Right atrium auricular region (tissue), 2 donors: ENCODE measurements at regions not wholly inside any gene's neighbourhood (a gene's known extent, or its start where the extent isn't known, plus 50 kb on each side); places are given as distances from the start of the nearest gene placed in this dataset.

Source experiments
- DNase-seq: peaks from one replicate; pipeline ENCODE4 v3.0.0-alpha.2; 2019; ENCODE audit warnings: low spot score
- H3K27ac ChIP-seq, 2 donors: fragments of 200-600 bp; sonication (generic); 1 replicate in 1 of 2; 2 replicates in 1 of 2; pipeline ENCODE4 v1.5.1; 2016 to 2019
- H3K27me3 ChIP-seq, 2 donors: fragments of 200-600 bp; sonication (generic); one replicate each; pipeline versions ENCODE4 v1.5.1 to v1.6.0; 2017 to 2019
- H3K36me3 ChIP-seq: fragments of 200-600 bp; sonication (generic); one replicate; pipeline ENCODE4 v1.5.1; 2016
- H3K4me1 ChIP-seq, 2 donors: fragments of 200-600 bp; sonication (generic); one replicate each; pipeline versions ENCODE4 v1.5.1 to v1.6.0; 2017 to 2019
- H3K4me3 ChIP-seq, 2 donors: fragments of 200-600 bp; sonication (generic); 1 replicate in 1 of 2; 2 replicates in 1 of 2; pipeline ENCODE4 v1.5.1; 2017 to 2019; ENCODE audit warnings: mild to moderate bottlenecking in 1 of 2, moderate library complexity in 1 of 2
- H3K9me3 ChIP-seq, 2 donors: fragments of 200-600 bp; sonication (generic); one replicate each; pipeline ENCODE4 v1.5.1; 2019
- TF ChIP-seq, protein P1 (sequence below), 2 donors: fragments of 200-600 bp; sonication (generic); IDR thresholded peaks; one replicate each; pipeline ENCODE4 v1.5.1; 2019; ENCODE audit warnings: antibody characterized with exemption in 2 of 2

DNA sequence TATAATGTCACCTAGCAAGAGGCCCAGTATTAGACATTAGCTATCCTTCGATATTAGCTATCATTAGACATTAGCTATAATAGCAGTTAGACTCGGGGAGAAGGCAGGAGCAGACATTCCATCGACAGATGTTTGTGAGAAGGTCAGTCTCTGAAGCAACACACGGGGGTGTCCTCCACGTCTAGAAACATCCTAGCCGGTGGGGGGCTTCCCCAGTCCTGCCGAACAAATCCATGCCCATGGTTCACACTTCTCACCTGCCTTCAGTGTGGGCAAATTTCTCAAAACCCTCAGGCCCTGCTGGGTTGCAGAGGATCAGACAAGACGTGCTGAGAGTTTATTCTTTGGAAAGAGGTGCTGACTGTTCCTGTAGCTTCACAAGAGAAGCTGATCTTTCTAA is 151.1 kb downstream of the IRF8 start:
- DNase-seq = no peak

DNA sequence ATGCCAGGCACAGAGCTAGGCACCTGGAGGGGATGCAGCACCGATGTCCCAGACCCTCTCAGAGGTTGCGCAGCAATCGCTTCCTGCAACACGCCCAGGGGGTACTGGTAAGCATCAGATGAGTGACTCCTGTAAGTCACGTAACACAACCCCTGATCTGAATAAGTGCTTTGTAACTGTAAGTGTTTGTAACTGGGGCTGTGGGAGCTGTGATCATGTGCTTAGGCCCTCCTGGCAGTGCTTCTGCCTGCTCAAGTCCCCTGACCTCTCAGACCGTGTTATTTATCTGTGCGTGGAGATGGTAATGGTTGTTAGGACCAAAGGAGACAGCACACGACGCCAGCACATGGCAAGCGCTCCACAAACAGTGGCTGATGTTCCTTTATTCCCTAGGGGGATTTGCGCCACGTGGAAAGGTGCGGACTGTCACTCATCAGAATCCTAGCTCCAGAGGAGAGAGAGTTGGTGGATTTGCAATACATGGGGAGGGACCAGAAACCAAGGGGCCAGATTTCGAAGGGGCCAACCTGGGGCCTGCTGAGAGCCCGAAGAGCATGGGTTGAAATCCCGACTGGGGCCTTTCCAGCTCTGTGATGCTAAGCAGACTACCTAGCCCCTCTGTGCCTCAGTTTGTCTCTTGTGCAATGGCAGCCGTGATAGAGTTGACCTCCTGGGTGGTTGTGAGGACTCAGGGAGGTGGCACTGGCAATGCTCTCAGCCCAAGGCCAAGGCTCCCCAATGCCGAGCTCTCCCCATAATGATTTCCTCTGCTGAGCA is 151.8 kb downstream of the IRF8 start:
- Histone ChIP-seq H3K36me3 (no peaks in the 10 kb centered on the region), H3K4me1 (no peaks in the 10 kb centered on the region), H3K27me3 (no peaks in the 10 kb centered on the region), H3K9me3 (no peaks in the 10 kb centered on the region), H3K4me3 (no peak overlapping the region), H3K27ac (no peak overlapping the region)
- TF ChIP-seq, protein P1, sequence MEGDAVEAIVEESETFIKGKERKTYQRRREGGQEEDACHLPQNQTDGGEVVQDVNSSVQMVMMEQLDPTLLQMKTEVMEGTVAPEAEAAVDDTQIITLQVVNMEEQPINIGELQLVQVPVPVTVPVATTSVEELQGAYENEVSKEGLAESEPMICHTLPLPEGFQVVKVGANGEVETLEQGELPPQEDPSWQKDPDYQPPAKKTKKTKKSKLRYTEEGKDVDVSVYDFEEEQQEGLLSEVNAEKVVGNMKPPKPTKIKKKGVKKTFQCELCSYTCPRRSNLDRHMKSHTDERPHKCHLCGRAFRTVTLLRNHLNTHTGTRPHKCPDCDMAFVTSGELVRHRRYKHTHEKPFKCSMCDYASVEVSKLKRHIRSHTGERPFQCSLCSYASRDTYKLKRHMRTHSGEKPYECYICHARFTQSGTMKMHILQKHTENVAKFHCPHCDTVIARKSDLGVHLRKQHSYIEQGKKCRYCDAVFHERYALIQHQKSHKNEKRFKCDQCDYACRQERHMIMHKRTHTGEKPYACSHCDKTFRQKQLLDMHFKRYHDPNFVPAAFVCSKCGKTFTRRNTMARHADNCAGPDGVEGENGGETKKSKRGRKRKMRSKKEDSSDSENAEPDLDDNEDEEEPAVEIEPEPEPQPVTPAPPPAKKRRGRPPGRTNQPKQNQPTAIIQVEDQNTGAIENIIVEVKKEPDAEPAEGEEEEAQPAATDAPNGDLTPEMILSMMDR (IDR thresholded peaks at IDR 0.05) = no peak
- no peak for DNase-seq

More for the DNA sequence above, 151.1 kb downstream of the IRF8 start:
- Histone ChIP-seq H3K9me3 (no peaks in the 10 kb centered on the region), H3K4me3 (no peak overlapping the region), H3K36me3 (no peaks in the 10 kb centered on the region), H3K27ac (no peak overlapping the region), H3K4me1 (no peaks in the 10 kb centered on the region), H3K27me3 (no peaks in the 10 kb centered on the region)
- TF ChIP-seq, protein P1 (IDR thresholded peaks at IDR 0.05) = no peak

DNA sequence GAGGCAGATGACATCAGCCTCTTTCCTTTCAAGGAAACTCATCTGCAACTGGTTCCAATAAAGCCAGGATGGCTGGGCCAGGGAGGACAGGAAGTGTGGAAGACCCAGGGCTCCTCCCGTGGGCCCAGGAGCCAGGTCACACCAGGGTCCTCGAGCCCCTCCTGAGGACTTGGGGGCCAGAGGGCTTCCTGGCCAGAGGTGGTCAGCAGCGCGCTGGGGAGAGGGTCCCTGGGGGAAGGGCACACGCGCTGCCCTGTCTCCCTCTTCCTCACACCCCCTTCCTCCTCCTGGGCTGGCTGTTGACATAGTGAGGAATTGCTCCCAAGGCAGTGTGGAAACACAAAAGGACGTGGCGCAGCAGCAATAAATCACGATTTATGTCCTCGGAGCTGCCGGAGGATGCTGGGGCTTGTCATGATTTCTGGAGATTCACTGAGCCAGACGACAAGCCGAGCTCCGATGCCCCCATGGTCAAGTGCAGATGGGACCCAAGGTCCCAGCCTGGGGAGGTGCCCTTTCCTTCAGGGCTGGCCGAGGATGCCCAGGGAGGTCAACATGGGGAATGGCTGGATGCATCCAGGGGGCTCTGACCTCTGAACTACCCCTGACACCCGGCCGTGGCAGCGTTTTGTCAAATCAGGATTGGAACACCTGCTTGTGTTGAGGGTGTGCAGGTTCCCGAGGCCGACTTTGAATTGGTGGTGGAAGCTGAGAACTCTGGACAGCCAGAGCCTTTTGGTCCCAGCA is 152.6 kb downstream of the IRF8 start:
- H3K9me3 ChIP-seq = no peaks in the 10 kb centered on the region
- no peak overlapping the region for H3K4me3 ChIP-seq
- no peaks in the 10 kb centered on the region for H3K27me3 ChIP-seq
- no peaks in the 10 kb centered on the region for H3K36me3 ChIP-seq
- H3K4me1 ChIP-seq = no peaks in the 10 kb centered on the region
- TF ChIP-seq, protein P1 (IDR thresholded peaks at IDR 0.05) = no peak
- DNase-seq = no peak
- H3K27ac ChIP-seq = no peak overlapping the region

DNA sequence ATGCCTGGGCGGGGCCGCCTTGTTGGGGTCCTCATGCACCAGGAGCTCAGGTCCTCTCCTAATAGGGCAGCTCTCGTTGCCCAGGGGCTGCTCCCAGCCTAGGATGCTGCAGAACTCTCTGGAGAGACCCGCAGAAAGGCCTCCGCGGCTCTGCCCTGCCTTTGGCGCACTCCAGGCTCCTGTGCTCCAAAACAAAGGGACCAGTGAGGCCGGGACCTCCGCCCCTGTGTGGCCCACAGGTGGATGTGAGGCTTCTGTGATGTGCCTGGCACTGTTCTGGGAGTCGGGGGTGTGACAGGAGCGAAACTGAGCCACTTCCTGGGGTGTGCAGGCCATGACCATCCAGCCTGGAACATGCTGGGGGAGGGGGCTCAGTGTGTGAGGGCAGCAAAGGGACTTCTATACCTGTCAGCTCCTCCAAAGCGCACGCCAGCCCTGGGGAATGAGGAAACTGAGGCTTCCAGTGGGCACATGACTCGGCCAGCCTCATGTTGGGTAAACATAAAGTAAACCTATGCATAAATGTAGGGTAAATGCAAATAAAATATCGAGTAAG is 153.2 kb downstream of the IRF8 start:
- no peak overlapping the region for H3K4me3 ChIP-seq
- H3K9me3 ChIP-seq = no peaks in the 10 kb centered on the region
- DNase-seq = no peak
- H3K4me1 ChIP-seq = no peaks in the 10 kb centered on the region
- TF ChIP-seq, protein P1 (IDR thresholded peaks at IDR 0.05) = no peak
- H3K36me3 ChIP-seq = no peaks in the 10 kb centered on the region
- H3K27me3 ChIP-seq = no peaks in the 10 kb centered on the region
- H3K27ac ChIP-seq = no peak overlapping the region

DNA sequence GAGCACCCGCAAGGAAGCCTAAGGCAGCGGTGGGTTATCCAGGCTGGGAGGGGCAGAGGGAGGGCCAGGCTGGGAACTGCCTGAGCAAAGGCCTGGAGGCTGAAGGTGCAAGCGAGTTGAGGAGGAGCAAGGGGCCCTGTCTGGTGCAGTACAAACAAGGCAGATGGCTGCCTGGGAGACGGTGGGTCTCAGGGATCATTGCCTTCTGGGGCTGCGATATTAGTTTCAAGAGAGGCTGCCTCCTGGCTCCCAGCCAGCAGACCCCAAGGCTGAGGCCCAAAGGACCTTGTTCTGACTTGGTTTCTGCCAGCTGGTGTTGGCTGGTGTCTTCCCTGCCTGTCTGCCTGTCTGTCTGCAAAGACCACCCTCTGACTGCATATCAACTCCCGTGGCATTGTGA is 154.0 kb downstream of the IRF8 start:
- no peaks in the 10 kb centered on the region for H3K4me1 ChIP-seq
- H3K9me3 ChIP-seq = no peaks in the 10 kb centered on the region
- TF ChIP-seq, protein P1 (IDR thresholded peaks at IDR 0.05) = no peak
- no peak overlapping the region for H3K4me3 ChIP-seq
- no peak for DNase-seq
- H3K27ac ChIP-seq = no peak overlapping the region
- no peaks in the 10 kb centered on the region for H3K27me3 ChIP-seq
- no peaks in the 10 kb centered on the region for H3K36me3 ChIP-seq
